Mucosa of descending colon (tissue), 3 donors: ENCODE measurements at regions not wholly inside any gene's neighbourhood (a gene's known extent, or its start where the extent isn't known, plus 50 kb on each side); places are given as distances from the start of the nearest gene placed in this dataset.

ENCODE experiments used
- ATAC-seq: fragments of 200-7000 bp; cut with Tn5 transposase; one replicate; pipeline ENCODE4 v1.9.1; 2020; ENCODE audit warnings: mild to moderate bottlenecking, moderate library complexity
- DNase-seq, 3 donors: peaks; one replicate each; pipeline ENCODE4 v3.0.0-alpha.2; 2020
- H3K36me3 ChIP-seq: fragments of 200-600 bp; one replicate; pipeline ENCODE4 v1.8.0; 2021; ENCODE audit warnings: low read depth, mild to moderate bottlenecking
- H3K4me1 ChIP-seq: fragments of 200-600 bp; one replicate; pipeline ENCODE4 v1.8.0; 2021; ENCODE audit warnings: low read depth, mild to moderate bottlenecking
- H3K4me3 ChIP-seq: fragments of 200-600 bp; one replicate; pipeline ENCODE4 v1.8.0; 2021; ENCODE audit warnings: mild to moderate bottlenecking
- H3K9me3 ChIP-seq: fragments of 200-600 bp; one replicate; pipeline ENCODE4 v1.8.0; 2021; ENCODE audit warnings: mild to moderate bottlenecking
- intact Hi-C, 2 donors: fragments of 100-400 bp; cut with DNase I in 1 of 2; cut with micrococcal nuclease in 1 of 2; formaldehyde crosslinking; loops; one replicate each; pipeline versions ENCODE4 v1.11.0 to v1.11.1; 2022; cut with DNase I, micrococcal nuclease
- TF ChIP-seq, protein P1 (sequence below): fragments of 200-600 bp; IDR thresholded peaks from one replicate; pipeline ENCODE4 v1.8.0; 2022; ENCODE audit warnings: antibody characterized with exemption, mild to moderate bottlenecking
- donor health status: DM: no; HTN: no; CAD: no; lungs with moderate emphysema.
- donor health status: DM: no; HTN: no; CAD: no.
- donor health status: DM: no; HTN: yes; CAD: no.

DNA sequence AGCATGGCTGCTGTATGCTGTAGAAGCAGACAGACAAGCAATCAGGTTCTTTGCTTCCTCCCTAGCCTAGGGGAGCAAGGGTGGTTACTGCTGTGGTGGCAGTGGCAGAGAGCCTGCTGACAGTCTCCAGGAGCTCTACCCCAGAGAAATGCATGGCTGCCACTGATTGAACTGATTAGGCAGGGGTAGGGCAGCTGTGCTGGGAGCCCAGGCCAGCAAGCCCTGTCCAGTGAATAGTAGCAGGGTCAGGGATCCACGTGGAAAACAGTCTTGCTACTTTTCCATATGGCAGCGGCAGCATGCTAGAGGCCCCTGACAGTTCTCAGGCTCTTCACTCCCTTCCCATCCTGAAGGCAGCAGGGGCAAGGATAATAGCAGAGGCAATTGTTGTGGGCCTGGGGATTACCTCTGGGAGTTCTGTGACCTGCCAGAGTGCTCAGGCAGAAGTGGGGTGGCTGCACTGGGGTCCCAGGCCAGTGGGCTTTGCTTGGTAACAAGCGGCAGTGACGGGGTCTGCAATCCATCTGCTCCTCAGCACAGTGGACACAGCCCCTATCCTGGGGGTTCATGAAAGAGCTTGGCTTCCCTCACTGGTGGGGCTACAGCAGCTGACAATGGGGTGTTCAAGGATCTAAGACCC is 558.8 kb upstream of the GHITM start:
- TF ChIP-seq, protein P1, sequence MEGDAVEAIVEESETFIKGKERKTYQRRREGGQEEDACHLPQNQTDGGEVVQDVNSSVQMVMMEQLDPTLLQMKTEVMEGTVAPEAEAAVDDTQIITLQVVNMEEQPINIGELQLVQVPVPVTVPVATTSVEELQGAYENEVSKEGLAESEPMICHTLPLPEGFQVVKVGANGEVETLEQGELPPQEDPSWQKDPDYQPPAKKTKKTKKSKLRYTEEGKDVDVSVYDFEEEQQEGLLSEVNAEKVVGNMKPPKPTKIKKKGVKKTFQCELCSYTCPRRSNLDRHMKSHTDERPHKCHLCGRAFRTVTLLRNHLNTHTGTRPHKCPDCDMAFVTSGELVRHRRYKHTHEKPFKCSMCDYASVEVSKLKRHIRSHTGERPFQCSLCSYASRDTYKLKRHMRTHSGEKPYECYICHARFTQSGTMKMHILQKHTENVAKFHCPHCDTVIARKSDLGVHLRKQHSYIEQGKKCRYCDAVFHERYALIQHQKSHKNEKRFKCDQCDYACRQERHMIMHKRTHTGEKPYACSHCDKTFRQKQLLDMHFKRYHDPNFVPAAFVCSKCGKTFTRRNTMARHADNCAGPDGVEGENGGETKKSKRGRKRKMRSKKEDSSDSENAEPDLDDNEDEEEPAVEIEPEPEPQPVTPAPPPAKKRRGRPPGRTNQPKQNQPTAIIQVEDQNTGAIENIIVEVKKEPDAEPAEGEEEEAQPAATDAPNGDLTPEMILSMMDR: no peak
- no peak for ATAC-seq
- H3K9me3 ChIP-seq: no peaks in the 10 kb centered on the region

DNA sequence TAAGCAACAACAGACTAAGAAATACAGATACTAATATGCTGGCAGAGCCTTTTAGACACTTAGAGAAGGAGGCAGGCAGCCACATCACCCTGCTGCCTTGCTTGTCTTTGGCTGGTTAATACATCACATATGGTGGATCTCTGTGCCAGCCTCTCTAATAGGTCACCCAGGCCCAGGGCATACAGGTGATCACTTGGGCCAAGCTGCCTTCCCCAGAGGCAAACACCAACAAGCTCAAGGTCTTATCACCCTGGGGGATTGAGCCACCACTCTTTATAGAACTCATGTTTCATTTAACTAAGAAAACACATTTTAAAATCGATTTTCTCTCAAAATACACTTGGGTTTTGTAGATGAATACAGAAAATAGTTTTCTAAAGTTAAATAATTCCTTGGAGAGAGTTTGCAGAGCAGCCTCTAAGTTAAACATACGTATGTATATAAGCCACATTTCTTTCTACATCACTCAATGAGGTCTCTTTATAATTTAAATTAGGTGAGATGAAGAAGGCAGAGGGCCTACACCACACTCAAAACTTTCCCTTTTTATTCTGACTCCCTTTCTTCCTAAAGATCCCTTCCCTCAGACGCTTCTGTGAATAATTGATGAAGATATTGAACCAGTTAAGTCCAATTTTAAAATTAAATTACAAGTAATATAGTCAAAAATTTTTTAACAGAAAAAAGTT is 556.8 kb upstream of the GHITM start:
- ATAC-seq (no peak), DNase-seq (no peak)
- Histone ChIP-seq H3K4me3 (no peak overlapping the region), H3K36me3 (no peaks in the 10 kb centered on the region), H3K4me1 (no peaks in the 10 kb centered on the region), H3K9me3 (no peaks in the 10 kb centered on the region)
- TF ChIP-seq, protein P1: no peak
- intact Hi-C loops: no loop called here

More for the DNA sequence above, 558.8 kb upstream of the GHITM start:
- Histone ChIP-seq H3K4me1 (no peaks in the 10 kb centered on the region), H3K36me3 (no peaks in the 10 kb centered on the region), H3K4me3 (no peak overlapping the region)
- no peak for DNase-seq
- intact Hi-C loops: no loop called here

DNA sequence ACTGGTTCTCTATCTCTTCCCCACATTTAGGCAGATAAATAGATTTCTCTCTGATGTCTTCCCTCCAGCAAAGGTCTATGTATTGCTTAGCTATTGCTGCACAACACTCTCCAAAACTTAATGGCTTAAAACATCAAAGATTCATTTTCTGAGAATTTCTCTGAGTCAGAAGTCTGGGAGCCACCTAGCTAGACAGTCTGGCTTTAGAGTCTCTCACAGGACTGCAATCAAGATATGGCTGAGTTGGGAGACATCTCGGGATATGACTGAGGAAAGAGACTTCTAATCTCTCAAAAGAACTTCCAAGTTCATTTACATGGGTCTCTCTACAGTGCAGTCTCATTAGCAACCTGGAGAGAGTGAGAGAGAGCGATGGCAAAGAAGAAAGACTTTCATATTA is 553.6 kb upstream of the GHITM start:
- H3K9me3 ChIP-seq: no peaks in the 10 kb centered on the region
- no peaks in the 10 kb centered on the region for H3K4me1 ChIP-seq
- no peaks in the 10 kb centered on the region for H3K36me3 ChIP-seq
- no peak for DNase-seq
- H3K4me3 ChIP-seq: no peak overlapping the region
- no peak for ATAC-seq
- intact Hi-C loops: no loop called here
- TF ChIP-seq, protein P1: no peak

DNA sequence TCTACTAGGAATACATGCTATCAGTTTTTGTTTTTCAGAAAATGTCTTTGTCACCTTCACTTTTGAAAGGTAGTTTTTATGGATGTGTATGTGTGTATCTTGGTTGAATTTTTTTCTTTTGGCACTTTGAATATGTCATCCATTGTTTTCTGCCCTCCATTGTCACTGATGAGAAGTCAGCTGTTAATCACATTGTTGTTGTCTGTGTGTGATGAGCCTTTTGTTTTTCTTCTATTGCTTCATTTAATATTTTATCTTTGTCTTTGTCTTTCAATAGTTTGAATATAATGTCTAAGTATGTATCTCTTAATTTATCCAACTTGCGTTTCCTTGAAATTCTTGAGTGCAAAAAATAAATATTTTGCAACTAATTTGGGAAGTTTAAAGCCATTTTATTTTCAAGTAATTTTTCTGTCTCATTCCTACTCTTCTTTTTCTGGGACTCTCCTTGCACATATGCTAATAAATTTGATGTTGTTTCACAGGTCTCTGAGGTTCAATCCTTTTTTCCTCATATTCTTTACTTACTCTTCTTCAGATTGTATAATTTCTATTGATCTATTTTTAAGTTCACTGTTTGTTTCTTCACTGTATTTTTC is 546.9 kb upstream of the GHITM start:
- H3K9me3 ChIP-seq: peaks cover 13% of the 10 kb centered on the region
- H3K4me1 ChIP-seq: no peaks in the 10 kb centered on the region
- DNase-seq (no peak), ATAC-seq (no peak)
- H3K4me3 ChIP-seq: no peak overlapping the region
- no peaks in the 10 kb centered on the region for H3K36me3 ChIP-seq
- TF ChIP-seq, protein P1: no peak
- intact Hi-C loops: no loop called here

DNA sequence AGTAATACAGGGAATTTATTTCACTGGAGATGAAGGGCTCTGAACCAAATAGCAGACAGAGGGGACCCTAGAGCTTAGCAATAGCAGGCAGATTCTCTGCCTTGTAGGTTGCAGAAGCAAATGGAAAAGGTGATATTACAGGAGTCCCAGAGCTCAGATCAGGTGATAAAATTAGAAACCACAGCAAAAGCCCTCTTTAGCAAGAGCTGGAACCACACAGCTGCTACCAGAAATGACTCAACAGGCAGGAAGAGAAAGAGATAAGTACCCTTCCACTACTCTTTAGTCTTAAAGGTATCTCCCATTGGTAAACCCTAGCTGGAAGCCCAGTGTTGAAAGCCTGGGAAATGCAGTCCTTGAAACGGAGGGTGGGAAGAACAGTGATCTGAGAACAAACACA is 535.6 kb upstream of the GHITM start:
- intact Hi-C loops: no loop called here
- Histone ChIP-seq H3K4me1 (no peaks in the 10 kb centered on the region), H3K4me3 (no peak overlapping the region), H3K9me3 (no peaks in the 10 kb centered on the region), H3K36me3 (no peaks in the 10 kb centered on the region)
- TF ChIP-seq, protein P1: no peak
- DNase-seq (no peak), ATAC-seq (no peak)
